Upper lobe of left lung (tissue), 6 donors: ENCODE measurements at regions not wholly inside any gene's neighbourhood (a gene's known extent, or its start where the extent isn't known, plus 50 kb on each side); places are given as distances from the start of the nearest gene placed in this dataset.

Source experiments
- ATAC-seq, 2 donors: fragments of 200-7000 bp; cut with Tn5 transposase; one replicate each; pipeline ENCODE4 v1.9.1; 2022; ENCODE audit warnings: mild to moderate bottlenecking in 2 of 2, moderate library complexity in 2 of 2; ENCODE audit not compliant: low FRiP score in 2 of 2
- DNase-seq, 2 donors: peaks; one replicate each; pipeline ENCODE4 v3.0.0-alpha.2; 2019 to 2020
- H3K27ac ChIP-seq, 4 donors: fragments of 200-600 bp; sonication (generic); one replicate each; pipeline ENCODE4 v1.5.1; 2016 to 2019
- H3K27me3 ChIP-seq, 4 donors: fragments of 200-600 bp; sonication (generic); one replicate each; pipeline ENCODE4 v1.5.1; 2017 to 2019
- H3K36me3 ChIP-seq, 4 donors: fragments of 200-600 bp; sonication (generic); one replicate each; pipeline ENCODE4 v1.5.1; 2016 to 2019
- H3K4me1 ChIP-seq, 4 donors: fragments of 200-600 bp; sonication (generic); one replicate each; pipeline ENCODE4 v1.5.1; 2018 to 2019
- H3K4me3 ChIP-seq, 4 donors: fragments of 200-600 bp; sonication (generic); one replicate each; pipeline ENCODE4 v1.5.1; 2017 to 2019; ENCODE audit warnings: mild to moderate bottlenecking in 2 of 4, moderate library complexity in 1 of 4
- H3K9me3 ChIP-seq, 4 donors: fragments of 200-600 bp; sonication (generic); one replicate each; pipeline ENCODE4 v1.5.1; 2018 to 2019
- EP300 ChIP-seq, 4 donors: sonication (generic); formaldehyde crosslinking; IDR thresholded peaks; one replicate each; pipeline ENCODE4 v1.5.1; 2017; ENCODE audit warnings: antibody characterized with exemption in 4 of 4, control low read depth in 2 of 4
- POLR2A ChIP-seq, 4 donors: fragments of 450-650 bp; IDR thresholded peaks; one replicate each; pipeline ENCODE4 v1.5.1; 2016 to 2017; ENCODE audit warnings: antibody characterized with exemption in 4 of 4, mild to moderate bottlenecking in 2 of 4
- POLR2AphosphoS5 ChIP-seq, 2 donors: sonication (generic); formaldehyde crosslinking; IDR thresholded peaks; one replicate each; pipeline ENCODE4 v1.5.1; 2017; ENCODE audit warnings: antibody characterized with exemption in 2 of 2
- WGBS, 2 donors: methylation state at CpG; one replicate each; pipeline ENCODE4 v1.1.5; 2017 to 2018; 5-methylcytosine and 5-hydroxymethylcytosine counted together
- TF ChIP-seq, protein P1 (sequence below), 6 experiments: fragments of 450-650 bp in 4 of 6; fragments of 200-600 bp in 2 of 6; sonication (generic) in 2 of 6; IDR thresholded peaks; one replicate each; pipeline ENCODE4 v1.5.1; 2016 to 2019; ENCODE audit warnings: antibody characterized with exemption in 6 of 6
- donor health status: DM: no; HTN: no; CAD: no; lungs with moderate emphysema.
- donor health status: DM: no; HTN: yes; CAD: no; lungs with severe emphysema.

DNA sequence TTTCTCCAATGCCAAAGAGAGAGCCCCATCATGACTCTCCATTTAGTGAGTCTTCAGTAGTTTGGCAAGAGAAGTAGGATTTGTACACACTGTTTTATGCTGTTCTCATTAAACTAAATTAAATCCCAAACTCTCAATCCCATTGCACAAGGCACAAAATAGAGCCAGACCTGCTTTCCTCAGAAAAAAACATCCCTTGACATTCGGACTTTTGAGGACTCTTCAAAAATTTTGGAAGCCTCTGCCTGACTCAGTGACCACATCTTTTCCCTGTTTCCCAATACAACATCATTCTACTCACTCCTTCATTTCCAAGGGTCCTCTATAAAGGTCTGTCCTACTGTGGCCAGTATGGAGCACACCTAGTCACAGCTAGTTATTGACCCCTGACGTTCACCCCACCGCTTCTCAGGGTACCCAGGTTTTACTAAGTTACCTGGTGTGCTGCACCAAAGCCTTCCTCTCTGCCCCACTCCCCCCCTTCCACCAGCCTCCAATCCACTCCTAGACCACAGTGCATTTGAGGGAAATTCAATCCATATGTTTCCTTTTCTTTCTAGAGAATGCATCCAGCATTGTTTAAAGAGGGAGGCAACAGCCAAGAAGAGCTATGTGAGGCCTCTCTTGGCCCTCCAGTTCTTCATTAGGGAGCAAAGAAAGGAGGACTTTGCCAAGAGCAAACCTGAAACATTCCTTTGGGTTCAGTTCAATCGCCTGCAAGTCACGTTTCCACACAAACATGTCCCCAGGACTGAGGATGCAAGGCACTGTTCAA is 428.7 kb downstream of the PLPP3 start:
- no peak overlapping the region for H3K27ac ChIP-seq
- no peaks in the 10 kb centered on the region for H3K27me3 ChIP-seq
- ATAC-seq: no peak
- TF ChIP-seq EP300 (IDR thresholded peaks at IDR 0.05): no peak
- TF ChIP-seq, protein P1, sequence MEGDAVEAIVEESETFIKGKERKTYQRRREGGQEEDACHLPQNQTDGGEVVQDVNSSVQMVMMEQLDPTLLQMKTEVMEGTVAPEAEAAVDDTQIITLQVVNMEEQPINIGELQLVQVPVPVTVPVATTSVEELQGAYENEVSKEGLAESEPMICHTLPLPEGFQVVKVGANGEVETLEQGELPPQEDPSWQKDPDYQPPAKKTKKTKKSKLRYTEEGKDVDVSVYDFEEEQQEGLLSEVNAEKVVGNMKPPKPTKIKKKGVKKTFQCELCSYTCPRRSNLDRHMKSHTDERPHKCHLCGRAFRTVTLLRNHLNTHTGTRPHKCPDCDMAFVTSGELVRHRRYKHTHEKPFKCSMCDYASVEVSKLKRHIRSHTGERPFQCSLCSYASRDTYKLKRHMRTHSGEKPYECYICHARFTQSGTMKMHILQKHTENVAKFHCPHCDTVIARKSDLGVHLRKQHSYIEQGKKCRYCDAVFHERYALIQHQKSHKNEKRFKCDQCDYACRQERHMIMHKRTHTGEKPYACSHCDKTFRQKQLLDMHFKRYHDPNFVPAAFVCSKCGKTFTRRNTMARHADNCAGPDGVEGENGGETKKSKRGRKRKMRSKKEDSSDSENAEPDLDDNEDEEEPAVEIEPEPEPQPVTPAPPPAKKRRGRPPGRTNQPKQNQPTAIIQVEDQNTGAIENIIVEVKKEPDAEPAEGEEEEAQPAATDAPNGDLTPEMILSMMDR (IDR thresholded peaks at IDR 0.05): no peak
- WGBS, 2 donors: 81 to 87% methylated on average over 5 of the region's 5 CpGs
- H3K36me3 ChIP-seq: no peaks in the 10 kb centered on the region
- H3K4me1 ChIP-seq: peaks cover 0 to 15% (median 6%) of the 10 kb centered on the region in 4 donors
- DNase-seq: no peak
- H3K4me3 ChIP-seq: no peak overlapping the region
- H3K9me3 ChIP-seq: no peaks in the 10 kb centered on the region

DNA sequence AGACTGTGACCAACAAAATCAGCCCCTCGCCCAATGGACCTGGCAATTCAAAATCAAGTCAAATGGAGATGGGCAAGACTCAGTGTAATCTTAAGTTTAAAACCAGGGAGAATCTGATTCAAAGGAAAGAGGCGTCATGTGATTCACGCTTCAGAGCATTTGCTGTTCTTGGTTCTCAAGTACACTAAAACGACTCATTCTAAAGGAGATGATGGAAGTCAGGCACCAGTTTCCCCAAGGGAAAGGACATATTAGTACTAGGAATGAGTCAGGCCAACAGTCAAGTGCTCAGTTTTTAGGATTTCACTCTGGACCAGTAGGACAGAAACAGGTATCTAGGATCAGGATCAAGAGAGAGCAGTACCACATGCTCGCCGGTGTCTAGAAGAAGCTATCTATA is 429.6 kb downstream of the PLPP3 start:
- 74 to 84% methylated on average over 6 of the region's 6 CpGs for WGBS, 2 donors
- no peaks in the 10 kb centered on the region for H3K9me3 ChIP-seq
- peaks cover 0 to 15% (median 6%) of the 10 kb centered on the region in 4 donors for H3K4me1 ChIP-seq
- no peak overlapping the region for H3K4me3 ChIP-seq
- H3K27me3 ChIP-seq: no peaks in the 10 kb centered on the region
- no peaks in the 10 kb centered on the region for H3K36me3 ChIP-seq
- TF ChIP-seq POLR2AphosphoS5 (IDR thresholded peaks at IDR 0.05) (no peak), POLR2A (IDR thresholded peaks at IDR 0.05) (no peak), EP300 (IDR thresholded peaks at IDR 0.05) (no peak)
- TF ChIP-seq, protein P1 (IDR thresholded peaks at IDR 0.05): no peak
- no peak overlapping the region for H3K27ac ChIP-seq
- ATAC-seq: no peak
- no peak for DNase-seq

DNA sequence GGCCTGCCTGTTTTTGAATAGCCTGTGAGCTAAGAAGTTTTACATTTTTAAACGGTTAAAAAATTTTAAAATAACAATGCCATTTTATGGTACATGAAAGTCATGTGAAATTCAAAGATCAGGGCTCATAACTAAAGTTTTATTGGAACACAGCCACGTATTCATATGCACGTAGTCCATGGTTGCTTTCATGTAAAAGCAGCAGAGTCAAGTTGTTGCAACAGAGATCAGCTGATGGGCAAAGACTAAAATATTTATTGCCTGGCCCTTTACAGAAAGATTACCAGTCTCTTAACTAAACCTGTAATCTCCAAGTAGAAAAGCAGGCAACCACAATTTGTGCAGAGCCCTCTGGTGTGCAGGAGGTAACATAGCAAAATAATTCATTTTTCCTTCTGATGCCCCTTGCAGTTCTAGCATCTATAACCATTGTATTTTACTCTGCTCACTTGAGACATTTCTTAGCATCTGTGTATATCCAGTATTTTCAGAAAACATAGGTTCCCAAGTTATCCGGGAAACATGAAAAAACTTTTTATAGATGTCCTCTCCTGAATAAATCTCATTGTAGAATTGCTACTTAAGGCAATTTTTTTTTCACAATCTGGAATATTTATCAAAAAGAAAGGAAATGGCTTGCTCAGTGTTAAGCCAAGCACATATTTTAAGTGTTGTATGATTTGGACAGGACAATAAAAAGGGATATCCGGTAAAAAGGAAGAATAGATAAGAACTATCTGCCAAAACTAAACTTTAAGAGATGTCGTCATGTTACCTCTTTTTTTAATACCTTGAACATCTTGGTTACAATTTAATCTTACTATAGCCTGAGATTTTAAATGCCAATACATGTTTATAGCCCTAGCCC is 430.8 kb downstream of the PLPP3 start:
- no peak overlapping the region for H3K4me3 ChIP-seq
- no peak overlapping the region for H3K27ac ChIP-seq
- DNase-seq: no peak
- 53 to 61% methylated on average over 6 of the region's 6 CpGs for WGBS, 2 donors
- TF ChIP-seq POLR2A (IDR thresholded peaks at IDR 0.05): no peak
- TF ChIP-seq, protein P1 (IDR thresholded peaks at IDR 0.05): peak in 1 of 6 experiments; percentile 8
- H3K9me3 ChIP-seq: no peaks in the 10 kb centered on the region
- H3K27me3 ChIP-seq: no peaks in the 10 kb centered on the region
- peaks cover 0 to 15% (median 6%) of the 10 kb centered on the region in 4 donors for H3K4me1 ChIP-seq
- ATAC-seq: no peak
- H3K36me3 ChIP-seq: no peaks in the 10 kb centered on the region

DNA sequence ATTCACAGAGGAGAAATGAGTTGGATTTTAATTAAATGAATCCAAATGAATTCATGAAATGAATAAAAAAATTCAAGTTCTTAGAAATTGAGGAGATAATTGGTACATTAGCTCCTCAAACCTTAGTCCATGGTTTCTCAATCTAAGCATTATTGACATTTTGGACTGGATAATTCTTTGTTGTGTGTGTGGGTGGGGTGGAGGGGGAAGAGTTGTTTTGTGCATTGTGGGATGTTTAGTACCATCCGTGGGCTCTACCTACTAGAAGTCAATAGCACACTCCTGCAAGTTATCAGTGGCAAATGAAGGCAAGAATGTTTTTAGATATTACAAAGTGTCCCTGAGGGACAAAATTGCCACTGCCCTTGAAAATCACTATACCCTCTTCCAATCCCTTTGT is 431.9 kb downstream of the PLPP3 start:
- DNase-seq (no peak), ATAC-seq (no peak)
- peaks cover 0 to 15% (median 6%) of the 10 kb centered on the region in 4 donors for H3K4me1 ChIP-seq
- 67 to 79% methylated on average over 1 of the region's 1 CpG for WGBS, 2 donors
- no peaks in the 10 kb centered on the region for H3K36me3 ChIP-seq
- TF ChIP-seq EP300 (IDR thresholded peaks at IDR 0.05): no peak
- TF ChIP-seq, protein P1 (IDR thresholded peaks at IDR 0.05): no peak
- no peak for TF ChIP-seq POLR2A (IDR thresholded peaks at IDR 0.05)
- no peak for TF ChIP-seq POLR2AphosphoS5 (IDR thresholded peaks at IDR 0.05)
- H3K27me3 ChIP-seq: no peaks in the 10 kb centered on the region
- no peak overlapping the region for H3K27ac ChIP-seq
- H3K4me3 ChIP-seq: no peak overlapping the region
- H3K9me3 ChIP-seq: no peaks in the 10 kb centered on the region
